22Rv1 (cell line): ENCODE measurements at regions not wholly inside any gene's neighbourhood (a gene's known extent, or its start where the extent isn't known, plus 50 kb on each side); places are given as distances from the start of the nearest gene placed in this dataset.
A peak's percentile ranks its signal among the peaks of the same experiment; 100 is the strongest.
"Not testable (repeated sequence)": the region's sequence is repeated elsewhere in the genome, so short reads cannot be mapped to it uniquely, and the experiment has no call there.

Source experiments
- H3K27ac ChIP-seq: fragments of 450-650 bp; 2 replicates; pipeline ENCODE4 v1.5.1; 2017
- ZFX ChIP-seq: fragments of 450-650 bp; IDR thresholded peaks from 2 replicates; pipeline ENCODE4 v1.6.1; 2017; ENCODE audit warnings: antibody characterized with exemption, borderline replicate concordance
- TF ChIP-seq, protein P1 (sequence below): fragments of 450-650 bp; IDR thresholded peaks from 2 replicates; pipeline ENCODE4 v1.5.1; 2017; ENCODE audit warnings: mild to moderate bottlenecking

DNA sequence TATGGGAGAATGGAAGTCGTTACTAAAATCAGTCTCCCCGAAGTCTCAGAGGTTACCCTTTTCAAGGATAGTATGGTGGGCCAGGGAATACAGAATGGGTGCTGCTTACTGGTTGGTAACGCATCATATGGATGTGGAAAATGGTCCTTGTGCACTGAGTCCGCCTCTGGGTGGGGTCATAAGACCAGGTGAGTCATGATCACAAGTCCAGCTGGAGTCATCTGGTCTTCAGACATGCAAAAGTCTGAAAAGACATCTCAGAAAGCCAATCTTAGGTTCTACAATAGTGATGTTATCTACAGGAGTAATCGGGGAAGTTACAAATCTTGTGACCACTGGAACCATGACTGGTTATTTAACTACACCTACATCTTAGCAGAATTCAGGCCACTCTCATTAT is 71.9 kb upstream of the TCL1B start:
- TF ChIP-seq ZFX = no peak
- TF ChIP-seq, protein P1, sequence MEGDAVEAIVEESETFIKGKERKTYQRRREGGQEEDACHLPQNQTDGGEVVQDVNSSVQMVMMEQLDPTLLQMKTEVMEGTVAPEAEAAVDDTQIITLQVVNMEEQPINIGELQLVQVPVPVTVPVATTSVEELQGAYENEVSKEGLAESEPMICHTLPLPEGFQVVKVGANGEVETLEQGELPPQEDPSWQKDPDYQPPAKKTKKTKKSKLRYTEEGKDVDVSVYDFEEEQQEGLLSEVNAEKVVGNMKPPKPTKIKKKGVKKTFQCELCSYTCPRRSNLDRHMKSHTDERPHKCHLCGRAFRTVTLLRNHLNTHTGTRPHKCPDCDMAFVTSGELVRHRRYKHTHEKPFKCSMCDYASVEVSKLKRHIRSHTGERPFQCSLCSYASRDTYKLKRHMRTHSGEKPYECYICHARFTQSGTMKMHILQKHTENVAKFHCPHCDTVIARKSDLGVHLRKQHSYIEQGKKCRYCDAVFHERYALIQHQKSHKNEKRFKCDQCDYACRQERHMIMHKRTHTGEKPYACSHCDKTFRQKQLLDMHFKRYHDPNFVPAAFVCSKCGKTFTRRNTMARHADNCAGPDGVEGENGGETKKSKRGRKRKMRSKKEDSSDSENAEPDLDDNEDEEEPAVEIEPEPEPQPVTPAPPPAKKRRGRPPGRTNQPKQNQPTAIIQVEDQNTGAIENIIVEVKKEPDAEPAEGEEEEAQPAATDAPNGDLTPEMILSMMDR = no peak
- H3K27ac ChIP-seq = no peak overlapping the region

DNA sequence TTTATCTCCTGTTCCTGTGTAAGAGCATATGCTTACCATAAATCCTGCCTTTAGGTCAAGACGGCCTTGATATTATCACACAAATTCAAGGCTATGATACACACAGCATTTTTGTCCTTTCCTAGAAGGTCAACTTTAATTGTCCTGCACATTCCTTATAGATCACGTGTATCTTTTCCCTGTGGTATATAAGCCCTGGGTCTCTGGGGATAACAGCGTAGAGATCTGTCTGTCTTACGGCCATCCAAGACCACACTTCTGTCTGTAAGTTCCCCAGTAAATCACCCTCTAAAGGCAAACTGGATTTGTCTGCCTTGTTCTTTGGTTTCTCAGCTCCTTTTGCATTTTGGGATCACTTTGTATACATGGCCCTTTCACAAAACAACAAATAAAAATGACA is 69.5 kb upstream of the TCL1B start:
- H3K27ac ChIP-seq = no peak overlapping the region
- TF ChIP-seq, protein P1 = no peak
- TF ChIP-seq ZFX = no peak

DNA sequence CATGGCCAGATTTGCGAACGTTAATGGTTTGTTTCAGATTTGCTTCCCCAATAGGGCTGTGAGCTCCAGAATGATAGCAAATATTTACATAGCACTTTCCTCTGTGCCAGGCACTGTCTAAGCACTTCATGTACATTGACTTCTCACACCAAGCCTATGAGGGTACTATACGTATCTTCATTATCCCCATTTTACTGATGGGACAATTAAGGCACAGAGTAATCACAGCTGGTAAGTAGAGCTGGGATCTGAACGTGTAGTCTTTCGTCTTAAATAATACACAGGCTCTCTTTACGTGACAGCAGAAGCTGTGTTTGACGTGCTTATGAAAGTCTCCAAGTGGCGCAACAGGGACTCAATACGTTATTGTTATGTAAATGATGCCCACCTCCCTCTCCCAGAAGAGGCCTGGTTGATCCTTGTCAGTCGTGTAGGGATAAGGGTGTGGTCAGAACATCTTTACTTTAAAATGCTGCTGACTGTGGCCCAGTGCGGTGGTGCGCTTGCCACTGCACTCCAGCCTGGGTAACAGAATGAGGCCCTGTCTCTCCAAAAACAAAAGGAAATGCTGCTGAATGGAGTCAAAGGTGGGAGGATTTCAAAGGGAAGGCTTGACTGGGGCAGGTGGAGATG is 66.3 kb upstream of the TCL1B start:
- no peak overlapping the region for H3K27ac ChIP-seq
- TF ChIP-seq ZFX = no peak
- TF ChIP-seq, protein P1 = no peak

DNA sequence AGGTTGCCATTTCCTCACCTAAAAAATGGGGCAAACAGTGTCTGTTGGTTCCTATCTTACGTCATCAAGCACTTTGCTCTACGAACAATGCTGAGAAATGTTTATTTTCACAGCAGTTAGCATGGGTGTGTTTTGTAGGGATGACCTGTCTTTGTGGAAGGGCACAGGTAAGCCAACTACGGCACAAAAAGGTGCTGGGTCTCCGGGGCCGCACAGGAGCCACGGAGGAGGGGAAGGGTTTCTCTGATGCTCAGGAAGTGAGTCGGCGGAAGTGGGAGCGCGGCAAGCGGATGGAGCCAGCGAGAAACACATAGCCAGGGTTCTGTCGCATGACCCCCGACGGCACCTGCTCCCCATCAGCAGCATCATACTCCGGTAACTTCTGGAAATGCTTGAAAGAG is 65.6 kb upstream of the TCL1B start:
- TF ChIP-seq, protein P1 = no peak
- TF ChIP-seq ZFX = no peak
- H3K27ac ChIP-seq = peak overlapping the region; percentile 41

DNA sequence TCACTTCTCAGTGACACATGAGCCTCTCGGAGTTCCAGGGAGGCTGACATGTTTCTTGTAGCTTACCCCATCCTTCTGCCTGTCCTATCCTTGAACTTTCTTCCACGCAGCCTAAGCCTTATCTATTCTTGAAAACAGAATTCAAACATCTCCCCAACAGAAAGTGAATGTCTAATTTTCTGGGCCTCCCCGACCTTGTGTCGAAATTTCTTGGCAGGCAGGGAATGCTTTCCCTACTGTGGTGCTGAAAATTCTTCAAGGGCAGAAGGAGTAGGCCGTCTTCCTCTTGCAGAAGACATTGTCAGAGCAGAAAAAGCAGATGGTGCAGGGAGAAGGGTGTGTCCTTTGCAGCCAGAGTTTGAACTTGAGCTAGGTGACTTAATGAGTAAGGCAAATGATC is 63.0 kb upstream of the TCL1B start:
- no peak overlapping the region for H3K27ac ChIP-seq
- no peak for TF ChIP-seq ZFX
- TF ChIP-seq, protein P1 = no peak

DNA sequence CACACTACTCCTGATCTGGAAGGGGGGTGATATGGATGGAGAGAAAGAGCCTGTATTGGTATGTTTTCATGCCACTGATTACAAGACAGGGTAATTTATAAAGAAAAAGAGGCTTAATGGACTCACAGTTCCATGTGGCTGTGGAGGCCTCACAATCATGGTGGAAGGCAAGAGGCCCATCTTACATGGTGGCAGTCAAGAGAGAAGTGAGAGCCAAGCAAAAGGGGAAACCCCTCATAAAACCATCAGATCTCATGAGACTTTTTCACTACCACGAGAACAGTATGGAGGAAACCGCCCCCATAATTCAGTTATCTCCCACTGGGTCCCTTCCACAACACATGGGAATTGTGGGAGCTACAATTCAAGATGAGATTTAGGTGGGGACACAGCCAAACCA is 60.5 kb upstream of the TCL1B start:
- not testable (repeated sequence) for H3K27ac ChIP-seq

DNA sequence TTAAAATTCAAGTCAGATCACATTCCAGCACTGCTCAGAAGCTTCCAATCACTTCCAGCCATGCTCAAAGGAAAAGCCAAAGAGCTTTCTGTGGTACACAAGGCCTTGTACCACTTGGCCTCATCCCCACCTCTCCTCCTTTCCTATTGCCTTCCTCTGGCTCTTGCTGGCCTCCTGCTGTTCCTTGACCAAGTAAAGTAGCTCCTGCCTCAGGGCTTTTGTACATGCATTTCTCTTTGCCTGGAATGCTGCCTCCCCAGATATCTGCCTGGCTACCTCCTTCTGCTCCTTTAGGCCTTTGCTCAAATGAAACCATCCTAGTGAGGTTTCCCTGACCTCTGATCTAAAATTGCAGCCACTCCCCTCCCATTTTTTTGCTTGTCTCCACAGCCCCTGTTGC is 51.2 kb upstream of the TCL1B start:
- TF ChIP-seq, protein P1 = no peak
- no peak overlapping the region for H3K27ac ChIP-seq
